ENCODE measurements at regions not wholly inside any gene's neighbourhood (a gene's known extent, or its start where the extent isn't known, plus 50 kb on each side); places are given as distances from the start of the nearest gene placed in this dataset.

DNA sequence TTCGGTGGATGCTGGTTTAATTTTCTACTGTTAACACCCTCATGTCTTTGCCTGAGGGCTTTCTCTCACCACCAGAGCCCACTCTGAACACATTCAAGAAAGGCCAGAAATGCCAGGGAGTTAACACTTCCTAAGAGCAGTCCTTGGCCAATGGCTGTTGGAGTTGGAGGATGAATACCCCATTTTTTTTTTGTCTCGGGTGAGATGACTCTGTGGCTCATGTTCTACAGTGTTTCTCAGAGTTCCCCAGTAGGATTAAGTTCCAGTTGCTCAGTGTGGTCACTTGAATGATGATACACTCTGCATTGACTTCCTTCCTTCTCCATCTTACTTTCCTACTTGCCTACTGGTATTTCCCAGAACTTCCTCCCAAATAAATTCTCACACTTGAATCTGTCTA lies 65.8 kb downstream of the FOS start:
- Histone ChIP-seq H3K27me3 (no peaks in the 10 kb centered on the region), H3K4me1 (no peaks in the 10 kb centered on the region), H3K36me3 (replicated peaks in 1 of 2; ENCODE audit: insufficient read depth in 1 of 2, low read depth in 2 of 2) (no peaks in the 10 kb centered on the region), H3K27ac (no peak overlapping the region), H3K4me3 (no peak overlapping the region), H3K9me3 (no peaks in the 10 kb centered on the region)
- TF ChIP-seq, protein P1, sequence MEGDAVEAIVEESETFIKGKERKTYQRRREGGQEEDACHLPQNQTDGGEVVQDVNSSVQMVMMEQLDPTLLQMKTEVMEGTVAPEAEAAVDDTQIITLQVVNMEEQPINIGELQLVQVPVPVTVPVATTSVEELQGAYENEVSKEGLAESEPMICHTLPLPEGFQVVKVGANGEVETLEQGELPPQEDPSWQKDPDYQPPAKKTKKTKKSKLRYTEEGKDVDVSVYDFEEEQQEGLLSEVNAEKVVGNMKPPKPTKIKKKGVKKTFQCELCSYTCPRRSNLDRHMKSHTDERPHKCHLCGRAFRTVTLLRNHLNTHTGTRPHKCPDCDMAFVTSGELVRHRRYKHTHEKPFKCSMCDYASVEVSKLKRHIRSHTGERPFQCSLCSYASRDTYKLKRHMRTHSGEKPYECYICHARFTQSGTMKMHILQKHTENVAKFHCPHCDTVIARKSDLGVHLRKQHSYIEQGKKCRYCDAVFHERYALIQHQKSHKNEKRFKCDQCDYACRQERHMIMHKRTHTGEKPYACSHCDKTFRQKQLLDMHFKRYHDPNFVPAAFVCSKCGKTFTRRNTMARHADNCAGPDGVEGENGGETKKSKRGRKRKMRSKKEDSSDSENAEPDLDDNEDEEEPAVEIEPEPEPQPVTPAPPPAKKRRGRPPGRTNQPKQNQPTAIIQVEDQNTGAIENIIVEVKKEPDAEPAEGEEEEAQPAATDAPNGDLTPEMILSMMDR (IDR thresholded peaks at IDR 0.05): no peak
- no peak for TF ChIP-seq POLR2A (IDR thresholded peaks at IDR 0.05)
- ATAC-seq: no peak
- DNase-seq: no peak
- 57 to 61% methylated on average over 2 of the region's 2 CpGs for WGBS, 2 donors
- intact Hi-C loops (cut with DNase I): no loop called here

GRCh38 chr14:75350505-75351060 lies 72.0 kb downstream of the FOS start:
- TF ChIP-seq, protein P1 (IDR thresholded peaks at IDR 0.05): no peak
- TF ChIP-seq POLR2A (IDR thresholded peaks at IDR 0.05): no peak
- 67 to 68% methylated on average over 1 of the region's 1 CpG for WGBS, 2 donors
- no peak for ATAC-seq
- Histone ChIP-seq H3K36me3 (replicated peaks in 1 of 2; ENCODE audit: insufficient read depth in 1 of 2, low read depth in 2 of 2) (no peaks in the 10 kb centered on the region), H3K27me3 (no peaks in the 10 kb centered on the region), H3K4me1 (no peaks in the 10 kb centered on the region), H3K9me3 (no peaks in the 10 kb centered on the region), H3K4me3 (no peak overlapping the region), H3K27ac (no peak overlapping the region)
- no peak for DNase-seq
- intact Hi-C loops (cut with DNase I): no loop called here

- ATAC-seq (no peak), DNase-seq (no peak)
- intact Hi-C loops (cut with DNase I): no loop called here
- Histone ChIP-seq H3K4me1 (no peaks in the 10 kb centered on the region), H3K9me3 (no peaks in the 10 kb centered on the region), H3K27ac (peak overlapping the region in 1 of 4 donors; percentile 37), H3K4me3 (no peak overlapping the region), H3K27me3 (no peaks in the 10 kb centered on the region), H3K36me3 (replicated peaks in 1 of 2; ENCODE audit: insufficient read depth in 1 of 2, low read depth in 2 of 2) (no peaks in the 10 kb centered on the region)
- TF ChIP-seq, protein P1 (IDR thresholded peaks at IDR 0.05): no peak
- TF ChIP-seq POLR2A (IDR thresholded peaks at IDR 0.05): no peak
- 52 to 76% methylated on average over 3 of the region's 3 CpGs for WGBS, 2 donors
These were observed 68.7 kb upstream of the JDP2 start for GRCh38 chr14:75359098-75359497.

- WGBS, 2 donors: 76 to 77% methylated on average over 6 of the region's 6 CpGs
- ATAC-seq: no peak
- Histone ChIP-seq H3K27ac (no peak overlapping the region), H3K36me3 (replicated peaks in 1 of 2; ENCODE audit: insufficient read depth in 1 of 2, low read depth in 2 of 2) (no peaks in the 10 kb centered on the region), H3K4me3 (no peak overlapping the region), H3K9me3 (no peaks in the 10 kb centered on the region), H3K27me3 (no peaks in the 10 kb centered on the region), H3K4me1 (no peaks in the 10 kb centered on the region)
- DNase-seq: no peak
- TF ChIP-seq, protein P1 (IDR thresholded peaks at IDR 0.05): no peak
- no peak for TF ChIP-seq POLR2A (IDR thresholded peaks at IDR 0.05)
- intact Hi-C loops (cut with DNase I): no loop called here
These were observed 66.8 kb upstream of the JDP2 start for GRCh38 chr14:75361041-75361440.

DNA sequence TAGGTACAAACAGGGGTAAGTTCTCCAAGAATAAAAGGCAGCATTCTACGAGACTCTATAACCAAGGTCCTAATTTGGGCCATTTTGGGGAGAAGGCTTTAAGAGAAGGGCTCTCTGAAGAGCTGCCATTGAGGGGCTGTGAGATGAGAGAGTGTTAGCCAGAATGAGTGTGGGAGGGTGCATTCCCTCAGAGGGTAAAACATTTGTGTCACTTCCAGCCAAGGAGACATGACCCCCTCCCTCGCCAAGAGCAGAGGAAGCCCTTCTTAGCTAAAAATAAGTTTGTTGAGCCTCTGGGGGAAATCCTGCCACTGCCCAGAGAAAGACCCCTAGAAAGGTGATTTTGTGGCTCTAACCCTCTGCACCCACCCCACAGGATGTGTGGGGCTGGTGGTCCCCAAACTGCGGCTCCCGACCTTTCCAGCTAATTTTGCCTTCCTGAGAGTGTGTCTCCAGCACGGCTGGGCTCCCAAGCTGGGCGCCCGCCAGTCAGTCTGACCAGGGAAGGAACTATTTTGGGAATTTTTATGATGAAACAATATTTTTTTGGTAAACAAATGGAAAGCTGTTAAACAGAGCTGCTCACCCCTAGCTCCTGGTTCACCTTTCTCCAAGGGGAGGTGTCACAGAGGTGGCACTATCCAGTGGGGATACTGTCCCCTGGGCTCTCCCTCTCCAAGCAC lies 65.9 kb upstream of the JDP2 start:
- H3K27ac ChIP-seq: no peak overlapping the region
- no peak overlapping the region for H3K4me3 ChIP-seq

More for the DNA sequence above, 65.9 kb upstream of the JDP2 start:
- TF ChIP-seq, protein P1 (IDR thresholded peaks at IDR 0.05): no peak
- no peak for TF ChIP-seq POLR2A (IDR thresholded peaks at IDR 0.05)
- no peaks in the 10 kb centered on the region for H3K9me3 ChIP-seq
- no peaks in the 10 kb centered on the region for H3K4me1 ChIP-seq
- intact Hi-C loops (cut with DNase I): no loop called here
- H3K36me3 ChIP-seq (replicated peaks in 1 of 2; ENCODE audit: insufficient read depth in 1 of 2, low read depth in 2 of 2): no peaks in the 10 kb centered on the region
- WGBS, 2 donors: 75 to 87% methylated on average over 7 of the region's 7 CpGs
- ATAC-seq (no peak), DNase-seq (no peak)
- no peaks in the 10 kb centered on the region for H3K27me3 ChIP-seq
